ENCODE measurements at regions not wholly inside any gene's neighbourhood (a gene's known extent, or its start where the extent isn't known, plus 50 kb on each side); places are given as distances from the start of the nearest gene placed in this dataset.

DNA sequence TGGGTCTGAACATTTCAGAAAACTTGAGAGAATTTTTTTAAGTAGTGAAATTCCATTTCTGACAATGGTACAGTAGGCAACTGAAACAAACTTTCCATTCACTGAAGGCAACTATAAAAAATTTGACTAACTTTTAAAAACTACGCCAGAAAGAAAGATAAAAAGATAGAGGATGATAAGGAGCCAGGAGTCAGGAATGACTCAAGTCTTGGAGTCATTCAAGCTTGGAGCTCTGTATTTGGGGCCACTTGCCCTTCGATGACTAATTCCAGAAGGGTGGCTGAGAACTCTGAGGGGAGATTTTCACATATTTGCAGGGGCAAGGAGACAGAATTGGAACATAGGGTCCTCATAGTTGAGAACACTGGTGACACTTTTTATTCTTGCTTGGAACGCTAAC, 1083.2 kb upstream of the CNTN5 start:
- Histone ChIP-seq H2AK5ac (ENCODE audit: insufficient read length, low read length) (no peak overlapping the region), H3K4me2 (ENCODE audit: insufficient read depth, insufficient read length, low read length) (no peak overlapping the region), H3K79me2 (ENCODE audit: insufficient read depth, low read length) (no peaks in the 10 kb centered on the region), H3K9ac (ENCODE audit: extremely low read depth, insufficient read length, low read length) (no peak overlapping the region), H3K79me1 (ENCODE audit: insufficient read depth, low read depth, low read length, poor library complexity, severe bottlenecking) (no peaks in the 10 kb centered on the region), H3K23ac (ENCODE audit: insufficient read length, low read depth, low read length) (no peak overlapping the region), H3K18ac (ENCODE audit: insufficient read length, low read depth, low read length) (no peak overlapping the region), H3K4ac (ENCODE audit: low read depth, low read length) (no peak overlapping the region), H4K8ac (replicated peaks; ENCODE audit: insufficient read length, low read depth, low read length) (no peak overlapping the region), H2BK5ac (ENCODE audit: insufficient read length, low read length) (no peak overlapping the region), H2AFZ (ENCODE audit: low read length) (no peak overlapping the region), H3K56ac (ENCODE audit: insufficient read length, low read depth, low read length) (no peak overlapping the region), H2BK120ac (ENCODE audit: low read depth, low read length, poor library complexity, severe bottlenecking) (no peak overlapping the region), H3K27me3 (ENCODE audit: insufficient read depth, low read length) (no peaks in the 10 kb centered on the region), H4K91ac (ENCODE audit: insufficient read length, low read depth, low read length) (no peak overlapping the region), H3T11ph (ENCODE audit: low read length) (no peak overlapping the region), H4K20me1 (ENCODE audit: control insufficient read depth, insufficient read depth, insufficient read length) (no peaks in the 10 kb centered on the region), H3K9me3 (ENCODE audit: control insufficient read depth, low read depth, low read length) (no peaks in the 10 kb centered on the region), H3K23me2 (ENCODE audit: insufficient read length, low read depth, low read length, poor library complexity, severe bottlenecking) (no peaks in the 10 kb centered on the region), H2BK20ac (ENCODE audit: low read depth, low read length, poor library complexity, severe bottlenecking) (no peak overlapping the region), H2BK12ac (ENCODE audit: insufficient read length, low read depth, low read length) (no peak overlapping the region), H3K4me1 (ENCODE audit: insufficient read depth, low read length) (no peaks in the 10 kb centered on the region; the same call in 1 of the 2 replicates), H4K5ac (ENCODE audit: insufficient read length, low read depth, low read length) (no peak overlapping the region), H3K14ac (ENCODE audit: insufficient read depth, low read length) (no peak overlapping the region), H3K27ac (ENCODE audit: insufficient read length, low read depth, low read length) (no peak overlapping the region), H2BK15ac (ENCODE audit: low read depth, low read length) (no peak overlapping the region)
- H3K4me3 Mint-ChIP-seq, result no peak overlapping the region
- peak overlapping the region in 2 of 3 experiments; percentile 14 to 24; a peak in 3 of 7 replicates for H3K27ac Mint-ChIP-seq
- peaks cover 0 to 21% (median 3%) of the 10 kb centered on the region in 3 experiments; a peak in 4 of 7 replicates for H3K36me3 Mint-ChIP-seq (ENCODE audit: insufficient read depth in 1 of 3, low read depth in 3 of 3)
- TF ChIP-seq, protein P1, sequence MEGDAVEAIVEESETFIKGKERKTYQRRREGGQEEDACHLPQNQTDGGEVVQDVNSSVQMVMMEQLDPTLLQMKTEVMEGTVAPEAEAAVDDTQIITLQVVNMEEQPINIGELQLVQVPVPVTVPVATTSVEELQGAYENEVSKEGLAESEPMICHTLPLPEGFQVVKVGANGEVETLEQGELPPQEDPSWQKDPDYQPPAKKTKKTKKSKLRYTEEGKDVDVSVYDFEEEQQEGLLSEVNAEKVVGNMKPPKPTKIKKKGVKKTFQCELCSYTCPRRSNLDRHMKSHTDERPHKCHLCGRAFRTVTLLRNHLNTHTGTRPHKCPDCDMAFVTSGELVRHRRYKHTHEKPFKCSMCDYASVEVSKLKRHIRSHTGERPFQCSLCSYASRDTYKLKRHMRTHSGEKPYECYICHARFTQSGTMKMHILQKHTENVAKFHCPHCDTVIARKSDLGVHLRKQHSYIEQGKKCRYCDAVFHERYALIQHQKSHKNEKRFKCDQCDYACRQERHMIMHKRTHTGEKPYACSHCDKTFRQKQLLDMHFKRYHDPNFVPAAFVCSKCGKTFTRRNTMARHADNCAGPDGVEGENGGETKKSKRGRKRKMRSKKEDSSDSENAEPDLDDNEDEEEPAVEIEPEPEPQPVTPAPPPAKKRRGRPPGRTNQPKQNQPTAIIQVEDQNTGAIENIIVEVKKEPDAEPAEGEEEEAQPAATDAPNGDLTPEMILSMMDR (conservative IDR thresholded peaks at IDR 0.05), result no peak
- WGBS (ENCODE audit: extremely low coverage, insufficient read length, low lambda C conversion rate), result no CpG with 5 or more reads among the region's 3 CpGs
- no peaks in the 10 kb centered on the region for H3K9me3 Mint-ChIP-seq
- DNase-seq, result no peak
- no peaks in the 10 kb centered on the region; the same call in 1 of the 2 replicates for H3K27me3 Mint-ChIP-seq (ENCODE audit: low read depth)
- peaks cover 31 to 34% of the 10 kb centered on the region in 2 experiments for H3K4me1 Mint-ChIP-seq
